NCI-H774 (cell line): ENCODE measurements at regions not wholly inside any gene's neighbourhood (a gene's known extent, or its start where the extent isn't known, plus 50 kb on each side); places are given as distances from the start of the nearest gene placed in this dataset.

Source experiments
- DNase-seq: peaks from one replicate; lab custom pipeline; 2025; lab: John Stamatoyannopoulos, UW

DNA sequence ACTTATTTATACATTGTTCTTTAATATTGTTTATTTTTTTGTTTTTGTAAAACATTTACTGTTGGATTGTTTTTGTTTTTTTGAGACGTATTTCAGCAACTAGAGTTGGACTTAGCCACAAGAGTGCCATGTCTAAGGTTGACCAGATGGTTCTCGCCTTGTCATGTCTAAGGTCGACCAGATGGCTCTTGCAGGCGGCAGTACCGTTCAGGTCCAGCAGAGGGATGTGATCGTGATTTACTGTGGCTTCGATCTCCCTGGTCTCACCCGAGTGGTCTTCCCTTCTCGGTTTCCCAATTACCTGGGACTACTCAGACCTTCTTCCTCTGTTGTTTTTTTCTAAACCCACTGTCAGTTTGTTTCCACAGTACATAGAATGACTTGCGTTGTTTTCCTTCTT, 1438.6 kb downstream of the UQCRFS1 start:
- DNase-seq: no peak

DNA sequence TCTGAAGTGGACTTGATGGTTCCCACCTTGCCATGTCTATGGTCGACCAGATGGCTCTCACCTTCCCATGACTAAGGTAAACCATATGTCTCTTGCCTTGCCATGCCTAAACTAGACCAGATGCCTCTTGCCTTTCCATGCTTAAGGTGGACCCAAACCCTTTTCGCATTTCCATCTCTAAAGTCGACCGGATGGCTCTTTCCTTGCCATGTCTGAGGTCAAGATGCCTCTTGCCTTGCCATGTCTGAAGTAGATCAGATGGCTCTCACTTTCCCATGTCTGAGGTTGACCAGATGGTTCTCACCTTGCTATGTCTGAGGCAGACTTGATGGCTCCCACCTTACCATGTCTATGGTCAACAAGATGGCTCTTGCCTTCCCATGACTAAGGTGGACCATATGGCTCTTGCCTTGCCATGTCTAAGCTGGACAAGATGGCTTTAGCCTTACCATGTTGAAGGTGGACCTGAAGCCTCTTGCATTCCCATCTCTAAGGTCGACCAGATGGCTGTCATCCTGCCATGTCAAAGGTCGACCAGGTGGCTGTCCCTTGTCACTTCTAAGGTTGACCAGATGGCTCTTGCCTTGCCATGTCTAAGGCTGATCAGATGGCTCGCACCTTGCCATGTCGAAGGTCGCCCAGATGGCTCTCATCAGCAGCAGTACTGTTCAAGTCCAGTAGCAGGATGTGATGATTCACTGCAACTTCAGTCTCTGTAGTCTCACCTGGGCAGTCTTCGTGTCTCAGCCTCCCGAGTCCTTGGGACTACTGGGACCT, 1439.4 kb downstream of the UQCRFS1 start:
- DNase-seq: no peak

DNA sequence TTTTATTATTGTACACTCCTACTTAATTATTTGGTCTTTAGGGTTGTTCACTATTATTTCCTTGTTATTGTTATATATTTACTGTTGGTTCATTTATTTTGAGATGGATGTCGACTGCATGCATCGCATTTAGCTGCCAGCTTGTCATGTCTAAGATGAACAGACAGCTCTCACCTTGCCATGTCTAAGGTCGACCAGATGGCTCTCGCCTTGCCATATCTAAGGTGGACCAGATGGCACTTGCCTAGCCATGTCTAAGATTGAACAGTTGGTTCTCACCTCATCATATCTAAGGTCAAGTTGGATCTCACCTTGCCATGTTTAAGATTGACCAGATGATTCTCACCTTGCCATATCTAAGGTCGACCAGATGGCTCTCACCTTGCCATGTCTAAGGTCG, 1440.9 kb downstream of the UQCRFS1 start:
- DNase-seq: no peak

DNA sequence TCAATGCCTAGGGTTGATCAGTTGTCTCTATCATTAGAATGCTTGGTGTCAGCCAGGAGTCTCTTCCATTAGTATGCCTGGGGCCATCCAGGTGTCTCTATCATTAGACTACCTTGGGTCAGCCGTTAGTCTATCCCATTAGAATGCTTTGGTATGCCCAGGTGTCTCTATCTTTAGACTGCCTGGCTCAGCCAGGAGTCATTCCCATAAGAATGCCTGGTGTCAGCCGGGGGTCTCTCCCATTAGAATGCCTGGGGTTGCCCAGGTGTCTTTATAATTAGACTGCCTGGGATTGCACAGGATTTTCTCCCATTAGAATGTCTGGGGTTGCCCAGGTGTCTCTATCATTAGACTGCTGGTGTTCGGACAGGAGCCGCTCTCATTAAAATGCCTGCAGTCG, 1442.9 kb downstream of the UQCRFS1 start:
- DNase-seq: no peak

DNA sequence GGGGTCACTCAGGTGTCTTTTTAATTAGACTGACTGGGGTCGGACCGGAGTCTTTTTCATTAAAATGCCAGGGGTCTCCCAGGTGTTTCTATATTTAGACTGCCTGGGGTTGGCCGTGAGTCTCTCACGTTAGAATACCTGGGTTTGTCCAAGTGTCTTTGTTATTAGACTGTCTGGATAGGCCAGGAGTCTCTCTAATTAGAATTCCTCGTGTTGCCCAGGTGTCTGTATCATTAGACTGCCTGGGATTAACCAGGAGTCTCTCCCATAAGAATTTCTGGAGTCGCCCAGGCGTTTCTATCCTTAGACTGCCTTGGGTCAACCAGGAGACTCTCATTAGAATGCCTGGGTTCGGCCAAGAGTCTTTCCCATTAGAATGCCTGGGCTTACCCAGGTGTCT, 1445.7 kb downstream of the UQCRFS1 start:
- DNase-seq: no peak

DNA sequence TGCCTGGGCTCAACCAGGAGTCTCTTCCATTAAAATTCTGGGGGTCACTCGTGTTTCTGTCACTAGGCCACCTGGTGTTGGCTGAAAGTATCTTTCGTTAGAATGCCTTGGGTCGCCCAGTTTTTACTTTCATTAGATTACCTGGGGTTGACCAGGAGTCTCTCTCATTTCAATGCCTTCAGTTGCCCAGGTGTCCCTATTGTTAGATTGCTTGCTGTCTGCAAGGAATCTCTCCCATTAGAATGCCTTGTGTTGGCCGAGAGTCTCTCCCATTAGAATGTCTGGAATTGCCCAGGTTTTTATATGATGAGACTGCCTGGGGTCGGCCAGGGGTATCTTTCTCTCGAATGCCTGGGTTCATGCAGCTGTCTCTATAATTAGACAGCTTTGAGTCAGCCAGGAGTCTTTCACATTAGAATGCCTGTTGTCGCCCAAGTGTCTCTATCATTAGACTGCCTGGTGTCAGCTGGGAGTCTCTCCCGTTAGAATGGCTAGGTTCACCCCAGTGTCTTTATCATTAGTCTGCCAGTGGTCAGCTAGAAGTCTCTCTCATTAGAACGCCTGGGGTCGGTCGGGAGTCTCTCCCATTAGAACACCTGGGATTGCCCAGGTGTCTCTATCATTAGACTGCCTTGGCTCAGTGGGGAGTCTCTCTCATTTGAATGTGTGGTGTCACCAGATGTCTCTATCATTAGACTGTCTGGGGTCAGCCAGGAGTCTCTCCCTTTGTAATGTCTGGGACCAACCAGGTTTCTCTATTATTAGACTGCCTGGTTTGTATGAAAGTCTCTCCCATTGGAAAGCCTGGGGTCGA, 1446.8 kb downstream of the UQCRFS1 start:
- no peak for DNase-seq

DNA sequence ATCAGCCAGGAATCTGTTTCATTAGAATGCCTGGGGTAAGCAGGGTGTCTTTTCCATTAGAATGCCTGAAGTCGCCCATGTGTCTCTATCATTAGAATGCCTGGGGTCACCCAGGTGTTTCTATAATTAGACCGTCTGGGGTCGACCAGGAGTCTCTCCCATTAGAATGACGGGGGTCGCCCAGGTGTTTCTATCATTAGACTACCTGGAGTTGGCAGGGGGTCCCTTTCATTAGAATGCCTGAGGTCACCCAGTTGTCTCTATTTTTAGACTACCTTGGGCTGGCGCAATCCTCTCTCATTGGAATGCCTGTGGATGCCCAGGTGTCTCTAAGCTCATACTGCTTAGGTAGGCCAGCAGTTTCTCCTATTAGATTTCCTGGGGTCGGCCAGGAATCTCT, 1447.6 kb downstream of the UQCRFS1 start:
- DNase-seq: no peak

DNA sequence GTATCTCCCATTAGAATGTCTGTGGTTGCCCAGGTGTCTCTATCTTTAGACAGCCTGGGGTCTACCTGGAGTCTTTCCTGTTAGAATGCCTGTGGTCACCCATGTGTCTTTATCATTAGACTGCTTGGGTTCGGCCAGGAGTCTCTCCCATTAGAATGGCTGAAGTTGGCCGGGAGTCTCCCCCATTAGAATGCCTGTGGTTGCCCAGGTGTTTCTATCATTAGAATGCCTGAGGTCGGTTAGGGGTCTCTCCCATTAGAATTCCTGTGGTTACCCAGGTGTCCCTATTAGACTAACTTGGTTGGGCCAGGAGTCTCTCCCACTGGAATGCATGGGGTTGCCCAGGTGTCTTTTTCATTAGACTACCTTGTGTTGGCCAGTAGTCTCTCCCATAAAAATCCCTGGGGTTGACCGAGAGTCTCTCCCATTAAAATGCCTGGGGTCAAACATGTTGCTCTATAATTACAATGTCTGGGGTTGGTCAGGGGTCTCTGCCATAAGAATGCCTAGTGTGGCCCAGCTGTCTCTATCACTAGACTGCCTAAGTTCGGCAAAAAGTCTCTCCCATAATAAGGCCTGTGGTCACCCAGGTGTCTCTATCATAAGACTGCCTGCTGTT, 1448.7 kb downstream of the UQCRFS1 start:
- no peak for DNase-seq

DNA sequence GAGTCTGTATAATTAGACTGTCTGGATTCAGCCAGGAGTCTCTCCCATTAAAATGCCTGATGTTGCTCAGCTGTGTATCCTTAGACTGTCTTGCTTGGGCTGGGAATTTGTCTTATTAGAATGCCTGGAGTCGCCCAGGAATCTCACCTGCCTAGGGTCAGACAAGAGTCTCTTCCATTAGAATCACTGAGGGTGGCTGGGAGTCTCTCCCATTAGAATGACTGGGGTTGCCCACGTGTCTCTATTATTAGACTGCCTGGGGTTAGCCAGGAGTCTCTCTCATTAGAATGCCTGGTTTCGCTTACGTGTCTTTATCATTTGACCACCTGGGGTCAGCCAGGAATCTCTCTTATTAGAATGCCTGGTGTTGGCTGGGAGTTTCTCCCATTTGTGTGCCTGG, 1450.0 kb downstream of the UQCRFS1 start:
- DNase-seq: no peak

DNA sequence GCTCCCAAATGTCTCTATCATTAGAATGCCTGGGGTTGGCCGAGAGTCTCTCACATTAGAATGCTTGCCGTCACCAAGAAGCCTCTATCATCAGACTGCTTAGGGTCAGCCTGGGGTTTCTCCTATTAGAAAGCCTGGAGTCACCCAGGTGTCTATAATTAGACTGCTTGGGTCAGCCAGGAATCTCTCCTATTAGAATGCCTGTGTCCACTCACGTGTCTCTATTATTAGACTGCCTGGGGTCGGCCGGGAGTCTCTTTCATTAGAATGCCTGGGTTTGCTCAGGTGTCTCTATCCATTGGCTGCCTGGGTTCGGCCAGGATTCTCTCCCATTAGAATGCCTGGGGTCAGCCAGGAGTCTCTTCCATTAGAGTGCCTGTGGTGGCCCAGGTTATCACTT, 1453.1 kb downstream of the UQCRFS1 start:
- DNase-seq: no peak

DNA sequence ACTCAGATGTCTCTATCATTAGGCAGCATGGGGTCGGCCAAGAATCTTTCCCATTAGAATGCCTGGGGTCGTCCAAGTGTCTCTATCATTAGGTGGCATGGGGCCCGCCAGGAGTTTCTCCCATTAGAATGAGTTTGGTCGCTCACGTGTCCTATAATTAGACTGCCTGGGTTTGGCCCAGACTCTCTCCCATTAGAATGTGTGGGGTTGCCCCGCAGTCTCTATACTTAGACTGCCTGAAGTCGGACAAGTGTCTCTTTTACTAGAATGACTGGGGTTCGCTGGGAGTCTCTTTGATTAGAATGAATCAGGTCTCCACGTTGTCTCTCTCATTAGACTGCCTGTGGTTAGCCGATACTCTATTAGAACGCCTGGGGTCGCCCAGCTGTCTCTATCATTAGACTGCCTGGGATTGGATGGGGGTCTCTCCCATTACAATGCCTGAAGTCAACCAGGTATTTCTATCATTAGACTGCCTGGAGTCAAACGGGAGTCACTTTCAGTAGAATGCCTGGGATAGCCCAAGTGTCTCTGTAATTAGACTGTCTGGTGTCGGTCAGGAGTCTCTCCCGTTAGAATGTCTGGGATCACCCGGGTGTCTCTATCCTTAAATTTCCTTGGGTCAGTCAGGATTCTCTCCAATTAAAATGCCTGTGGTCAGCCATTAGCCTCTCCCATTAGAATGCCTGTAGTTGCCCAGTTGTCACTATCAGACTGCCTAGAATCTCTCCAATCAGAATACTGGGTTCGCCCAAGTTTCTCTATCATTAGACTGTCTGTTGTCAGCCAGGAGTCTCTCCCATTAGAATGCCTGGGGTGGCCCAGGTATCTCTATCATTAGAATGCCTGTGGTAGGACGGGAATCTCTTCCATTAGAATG, 1454.1 kb downstream of the UQCRFS1 start:
- no peak for DNase-seq

DNA sequence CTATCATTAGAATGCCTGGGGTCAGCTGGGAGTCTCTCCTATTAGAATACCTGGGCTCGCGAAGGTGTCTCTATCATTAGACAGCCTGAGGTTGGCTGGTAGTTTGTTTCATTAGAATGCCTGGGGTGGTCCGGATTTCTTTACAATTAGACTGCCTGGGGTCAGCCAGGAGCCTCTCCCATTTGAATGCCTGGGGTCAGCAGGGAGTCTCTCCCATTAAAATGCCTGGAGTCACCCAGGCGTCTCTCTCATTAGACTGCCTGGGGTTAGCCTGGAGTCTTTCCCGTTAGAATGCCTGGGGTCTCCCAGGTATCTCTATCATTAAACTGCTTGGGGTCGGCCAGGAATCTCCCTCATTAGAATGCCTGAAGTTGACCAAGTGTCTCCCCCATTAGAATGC, 1458.3 kb downstream of the UQCRFS1 start:
- DNase-seq: no peak

DNA sequence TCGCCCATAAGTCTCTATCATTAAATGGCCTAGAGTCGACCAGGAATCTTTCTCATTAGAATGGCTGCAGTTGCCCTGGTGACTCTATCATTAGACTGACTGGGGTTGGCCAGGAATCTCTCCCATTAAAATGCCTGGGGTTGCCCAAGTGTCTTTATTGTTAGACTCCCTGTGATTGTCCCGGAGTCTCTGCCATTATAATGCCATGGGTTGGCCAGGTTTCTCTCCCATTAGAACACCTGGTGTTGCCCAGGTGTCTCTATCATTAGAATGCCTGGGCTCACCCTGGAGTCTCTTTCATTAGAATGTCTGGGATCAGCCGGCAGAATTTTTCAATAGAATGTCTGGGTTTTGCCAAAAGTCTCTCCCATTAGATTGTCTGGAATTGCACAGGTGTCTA, 1459.3 kb downstream of the UQCRFS1 start:
- no peak for DNase-seq

DNA sequence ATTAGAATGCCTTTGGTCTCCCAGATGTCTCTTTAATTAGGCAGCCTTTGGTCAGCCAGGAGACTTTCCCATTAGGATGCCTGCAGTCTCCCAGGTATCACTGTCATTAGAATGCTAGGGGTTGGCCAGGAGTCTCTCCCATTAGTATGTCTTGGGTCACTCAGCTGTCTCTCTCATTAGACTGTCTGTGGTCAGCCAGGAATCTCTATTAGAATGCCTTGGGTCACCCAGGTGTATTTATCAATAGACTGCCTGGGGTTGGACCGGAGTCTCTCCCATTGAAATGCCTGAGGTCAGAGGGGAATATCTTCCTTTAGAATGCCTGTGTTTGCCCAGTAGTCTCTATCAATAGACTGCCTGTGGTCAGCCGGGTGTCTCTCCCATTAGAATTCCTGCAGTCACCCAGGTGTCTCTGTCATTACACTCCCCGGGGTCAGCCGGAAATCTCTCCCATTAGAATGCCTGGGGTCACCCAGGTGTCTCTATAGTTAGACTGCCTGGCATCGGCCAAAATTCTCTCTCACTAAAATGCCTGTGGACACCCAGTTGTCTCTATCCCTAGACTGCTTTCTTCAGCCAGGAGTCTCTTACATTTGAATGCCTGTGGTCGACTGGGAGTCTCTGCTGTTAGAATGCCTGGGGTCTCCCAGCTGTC, 1460.3 kb downstream of the UQCRFS1 start:
- DNase-seq: no peak

DNA sequence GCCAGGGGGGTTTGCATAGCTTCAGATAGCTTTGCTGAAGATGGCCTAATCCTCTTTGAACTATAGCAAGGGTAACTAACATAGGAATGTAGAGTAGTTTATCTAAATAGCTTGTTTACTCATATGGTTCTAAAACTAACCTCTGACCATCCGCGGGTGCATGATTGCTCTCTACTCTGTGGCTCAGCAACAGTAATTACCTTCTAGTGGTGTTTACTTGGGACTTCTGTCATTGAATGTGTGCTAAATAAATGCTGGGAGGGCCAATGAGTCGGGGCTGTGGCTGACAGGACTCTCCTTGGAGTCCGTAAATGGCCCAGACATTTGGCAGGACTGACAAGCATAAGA, 1461.9 kb downstream of the UQCRFS1 start:
- DNase-seq: no peak

DNA sequence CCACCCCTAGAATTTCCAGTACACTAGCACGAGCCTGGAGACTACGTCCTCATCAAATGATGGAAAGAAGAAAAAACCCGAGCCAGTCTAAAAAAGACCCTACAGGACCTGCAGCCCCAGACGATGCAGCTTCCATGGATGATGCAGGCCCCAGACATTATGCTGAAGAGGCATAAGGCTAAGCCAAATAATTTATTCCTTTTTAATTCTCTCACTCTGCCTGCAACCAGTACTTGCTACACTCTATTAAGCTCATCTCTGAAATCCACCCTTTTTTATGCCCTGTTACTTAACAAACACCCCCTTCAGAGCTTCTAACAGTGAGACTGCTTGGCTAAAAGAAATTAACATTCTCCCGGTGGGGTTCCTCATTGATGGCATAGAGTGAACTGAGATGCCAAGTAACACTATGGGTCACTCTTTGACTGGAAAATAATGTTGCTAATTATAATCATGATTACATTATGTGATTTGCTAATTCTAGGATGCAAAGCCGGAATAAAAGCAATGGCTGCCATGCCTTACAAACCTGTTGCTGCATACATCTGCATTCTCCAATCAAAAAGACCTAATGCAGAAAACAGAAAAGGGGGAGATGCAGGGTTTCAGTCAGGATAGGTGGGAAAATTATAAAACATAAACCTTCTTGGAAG, 1462.4 kb downstream of the UQCRFS1 start:
- no peak for DNase-seq

DNA sequence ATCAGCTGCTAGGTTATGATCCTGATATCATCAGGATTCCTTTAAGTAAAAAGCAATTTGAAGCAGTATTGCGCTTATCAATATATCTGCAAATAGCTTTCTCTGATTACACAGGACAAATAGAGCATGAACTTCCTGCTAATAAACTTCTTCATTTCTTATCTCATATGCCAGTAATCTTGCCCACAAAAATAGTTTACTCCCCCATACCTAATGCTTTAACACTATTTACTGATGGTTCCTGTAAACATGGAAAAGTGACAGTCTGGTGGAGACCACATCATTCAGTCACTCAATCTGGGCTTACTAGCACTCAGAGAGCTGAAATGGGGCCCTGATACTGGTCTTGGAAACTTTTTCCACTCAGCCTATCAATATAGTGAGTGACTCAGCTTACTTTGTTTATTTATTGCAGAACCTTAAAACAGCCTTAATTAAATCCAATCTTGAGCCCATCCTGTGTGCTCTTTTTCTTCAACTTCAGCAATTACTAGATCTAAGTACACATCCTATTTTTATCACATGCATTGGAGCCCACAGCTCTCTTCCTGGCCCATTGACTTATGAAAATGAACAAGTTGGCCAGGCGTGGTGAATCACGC, 1464.3 kb downstream of the UQCRFS1 start:
- DNase-seq: no peak

DNA sequence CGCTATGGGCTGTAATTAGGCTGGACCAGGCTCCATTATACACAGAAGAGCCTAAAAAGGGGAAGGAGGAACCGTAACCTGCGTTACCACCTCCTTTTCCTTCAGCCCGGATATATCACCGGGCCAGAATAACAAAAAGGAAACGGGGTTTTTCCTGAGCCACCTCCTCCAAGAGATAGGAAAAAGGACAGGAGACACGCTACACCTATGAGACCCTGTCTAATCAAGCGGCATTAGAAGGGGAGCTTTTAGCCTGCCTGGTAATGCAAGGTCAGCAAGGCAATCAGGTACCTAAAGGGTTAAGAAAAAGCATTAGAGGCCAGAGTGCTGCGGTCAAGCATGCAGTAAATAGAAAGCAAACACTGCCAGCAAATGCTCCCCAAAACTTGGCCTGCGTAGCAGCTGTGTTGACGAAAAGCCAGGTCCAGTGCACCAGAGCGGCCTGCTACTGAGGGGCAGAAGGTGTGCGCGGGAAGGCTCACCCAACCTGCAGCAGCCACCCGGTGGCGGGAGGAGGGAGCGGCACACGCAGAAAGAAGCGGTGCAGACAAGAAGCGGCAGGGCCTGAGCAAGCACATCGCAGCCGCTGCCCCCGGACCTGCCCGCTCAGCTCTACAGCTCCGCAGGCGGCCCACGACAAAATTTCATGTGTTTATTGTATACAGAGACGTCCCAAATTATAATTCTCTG, 1466.1 kb downstream of the UQCRFS1 start:
- no peak for DNase-seq

DNA sequence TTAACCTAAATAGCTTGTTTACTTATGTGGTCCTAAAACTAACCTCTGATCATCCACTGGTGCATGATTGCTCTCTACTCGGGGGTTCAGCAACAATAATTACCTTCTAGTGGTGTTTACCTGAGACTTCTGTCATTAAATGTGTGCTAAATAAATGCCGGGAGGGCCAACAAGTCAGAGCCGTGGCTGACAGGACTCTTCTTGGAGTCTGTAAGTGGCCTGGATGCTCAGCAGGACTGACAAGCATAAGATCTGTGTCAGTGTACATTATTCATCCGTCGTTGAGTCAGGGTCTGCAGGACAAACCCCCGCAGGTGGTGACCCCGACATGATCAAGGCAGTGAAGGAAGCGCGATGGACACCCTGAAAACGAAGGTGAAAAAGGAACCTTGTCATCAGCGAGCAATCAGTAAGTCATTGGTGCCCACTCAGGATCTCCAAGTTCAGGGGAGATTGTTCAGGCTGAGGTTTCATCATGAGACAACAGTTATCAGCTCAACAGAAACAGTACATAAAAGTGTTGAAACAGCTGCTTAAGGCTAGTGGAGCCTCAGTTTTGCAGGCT, 1466.9 kb downstream of the UQCRFS1 start:
- DNase-seq: no peak
